ENCODE measurements at regions not wholly inside any gene's neighbourhood (a gene's known extent, or its start where the extent isn't known, plus 50 kb on each side); places are given as distances from the start of the nearest gene placed in this dataset.
"Not testable (repeated sequence)": the region's sequence is repeated elsewhere in the genome, so short reads cannot be mapped to it uniquely, and the experiment has no call there.

- DNase-seq; H3K27me3 ChIP-seq (ENCODE audit: control insufficient read depth in 1 of 2, insufficient read depth in 2 of 2, low read length in 1 of 2); intact Hi-C loops (cut with DNase I); H3K9me3 ChIP-seq (ENCODE audit: control insufficient read depth, low read length); H3K4me3 ChIP-seq (ENCODE audit: low read length in 2 of 2); H3K27ac ChIP-seq (ENCODE audit: low read depth in 1 of 2, low read length in 2 of 2); H3K36me3 ChIP-seq (ENCODE audit: control insufficient read depth in 1 of 2, insufficient read depth in 2 of 2, low read length in 1 of 2); H3K4me1 ChIP-seq (ENCODE audit: control insufficient read depth in 1 of 2, insufficient read depth in 2 of 2, low read length in 2 of 2): not testable (repeated sequence)
- 27% methylated on average over 11 of the region's 11 CpGs for WGBS, 2 donors
- peak; percentile 54 for ATAC-seq (ENCODE audit: low FRiP score)
Observed at GRCh38 chr2:113551637-113552318, 53.3 kb downstream of the FOXD4L1 start.

- DNase-seq; H3K9me3 ChIP-seq (ENCODE audit: control insufficient read depth, low read length); H3K4me3 ChIP-seq (ENCODE audit: low read length in 2 of 2); H3K27ac ChIP-seq (ENCODE audit: low read depth in 1 of 2, low read length in 2 of 2); intact Hi-C loops (cut with DNase I); H3K27me3 ChIP-seq (ENCODE audit: control insufficient read depth in 1 of 2, insufficient read depth in 2 of 2, low read length in 1 of 2); H3K4me1 ChIP-seq (ENCODE audit: control insufficient read depth in 1 of 2, insufficient read depth in 2 of 2, low read length in 2 of 2); ATAC-seq (ENCODE audit: low FRiP score); H3K36me3 ChIP-seq (ENCODE audit: control insufficient read depth in 1 of 2, insufficient read depth in 2 of 2, low read length in 1 of 2): not testable (repeated sequence)
- 67 to 82% methylated on average over 1 to 2 of the region's 2 CpGs for WGBS, 2 donors
Observed at GRCh38 chr2:113559820-113560219, 61.4 kb downstream of the FOXD4L1 start.

DNA sequence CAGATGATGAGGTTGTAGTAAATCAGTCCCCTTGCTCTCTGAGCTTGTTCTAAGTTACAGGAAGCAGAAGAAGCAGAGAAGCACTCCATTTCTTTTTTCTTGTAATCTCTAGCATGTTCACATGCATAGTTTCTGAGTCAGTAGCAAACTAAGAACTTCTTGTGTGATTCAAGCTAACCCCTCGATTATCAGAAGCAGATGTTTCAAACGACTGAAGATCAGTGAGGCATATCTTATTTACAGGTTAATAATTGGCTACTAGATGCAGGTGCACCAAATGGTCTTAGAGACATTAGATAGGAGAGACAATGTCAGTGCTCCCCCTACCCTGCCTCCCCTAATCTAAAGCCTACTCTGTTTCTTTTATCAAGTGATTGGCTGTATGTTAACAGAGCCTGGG is 64.2 kb downstream of the FOXD4L1 start:
- H3K9me3 ChIP-seq (ENCODE audit: control insufficient read depth, low read length); ATAC-seq (ENCODE audit: low FRiP score); intact Hi-C loops (cut with DNase I); H3K27me3 ChIP-seq (ENCODE audit: control insufficient read depth in 1 of 2, insufficient read depth in 2 of 2, low read length in 1 of 2); H3K36me3 ChIP-seq (ENCODE audit: control insufficient read depth in 1 of 2, insufficient read depth in 2 of 2, low read length in 1 of 2); H3K4me1 ChIP-seq (ENCODE audit: control insufficient read depth in 1 of 2, insufficient read depth in 2 of 2, low read length in 2 of 2); DNase-seq; H3K4me3 ChIP-seq (ENCODE audit: low read length in 2 of 2); H3K27ac ChIP-seq (ENCODE audit: low read depth in 1 of 2, low read length in 2 of 2): not testable (repeated sequence)
- 36 to 54% methylated on average over 2 of the region's 2 CpGs for WGBS, 2 donors

- H3K9me3 ChIP-seq (ENCODE audit: control insufficient read depth, low read length); H3K27ac ChIP-seq (ENCODE audit: low read depth in 1 of 2, low read length in 2 of 2); H3K36me3 ChIP-seq (ENCODE audit: control insufficient read depth in 1 of 2, insufficient read depth in 2 of 2, low read length in 1 of 2); ATAC-seq (ENCODE audit: low FRiP score); intact Hi-C loops (cut with DNase I); H3K4me3 ChIP-seq (ENCODE audit: low read length in 2 of 2); DNase-seq; H3K4me1 ChIP-seq (ENCODE audit: control insufficient read depth in 1 of 2, insufficient read depth in 2 of 2, low read length in 2 of 2); H3K27me3 ChIP-seq (ENCODE audit: control insufficient read depth in 1 of 2, insufficient read depth in 2 of 2, low read length in 1 of 2): not testable (repeated sequence)
- WGBS, 2 donors, result 68 to 69% methylated on average over 9 of the region's 12 CpGs
Observed at GRCh38 chr2:113566674-113567480, 60.2 kb upstream of the RABL2A start.

- H3K27ac ChIP-seq (ENCODE audit: low read depth in 1 of 2, low read length in 2 of 2); H3K4me3 ChIP-seq (ENCODE audit: low read length in 2 of 2); H3K27me3 ChIP-seq (ENCODE audit: control insufficient read depth in 1 of 2, insufficient read depth in 2 of 2, low read length in 1 of 2); H3K9me3 ChIP-seq (ENCODE audit: control insufficient read depth, low read length); H3K36me3 ChIP-seq (ENCODE audit: control insufficient read depth in 1 of 2, insufficient read depth in 2 of 2, low read length in 1 of 2); intact Hi-C loops (cut with DNase I); H3K4me1 ChIP-seq (ENCODE audit: control insufficient read depth in 1 of 2, insufficient read depth in 2 of 2, low read length in 2 of 2): not testable (repeated sequence)
- DNase-seq (peak in 1 of 2 donors; percentile 33), ATAC-seq (ENCODE audit: low FRiP score) (peak; percentile 60)
- 60 to 68% methylated on average over 3 of the region's 3 CpGs for WGBS, 2 donors
Observed at GRCh38 chr2:113567481-113567849, 59.6 kb upstream of the RABL2A start.

DNA sequence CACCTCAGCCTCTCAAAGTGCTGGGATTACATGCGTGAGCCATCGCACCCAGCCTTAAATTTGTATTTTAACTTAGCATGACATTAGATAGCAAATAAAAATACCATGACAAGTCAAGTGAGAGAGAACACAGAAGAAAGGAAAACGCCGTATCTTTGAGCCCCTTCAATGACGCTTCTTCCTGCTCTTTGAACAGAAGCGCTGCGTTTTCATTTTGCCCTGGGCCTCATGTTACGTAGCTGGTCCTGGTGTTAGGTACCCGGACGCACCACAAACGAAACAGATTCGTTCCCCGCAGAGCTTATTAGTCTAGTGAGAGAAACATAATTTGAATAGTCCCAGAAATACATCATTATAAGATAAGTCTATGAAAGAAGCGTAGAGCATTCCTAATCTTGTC is 58.8 kb upstream of the RABL2A start:
- H3K4me3 ChIP-seq (ENCODE audit: low read length in 2 of 2); H3K27me3 ChIP-seq (ENCODE audit: control insufficient read depth in 1 of 2, insufficient read depth in 2 of 2, low read length in 1 of 2); H3K27ac ChIP-seq (ENCODE audit: low read depth in 1 of 2, low read length in 2 of 2); H3K9me3 ChIP-seq (ENCODE audit: control insufficient read depth, low read length); ATAC-seq (ENCODE audit: low FRiP score); intact Hi-C loops (cut with DNase I); H3K36me3 ChIP-seq (ENCODE audit: control insufficient read depth in 1 of 2, insufficient read depth in 2 of 2, low read length in 1 of 2); H3K4me1 ChIP-seq (ENCODE audit: control insufficient read depth in 1 of 2, insufficient read depth in 2 of 2, low read length in 2 of 2); DNase-seq: not testable (repeated sequence)
- 92 to 93% methylated on average over 13 to 14 of the region's 14 CpGs for WGBS, 2 donors

DNA sequence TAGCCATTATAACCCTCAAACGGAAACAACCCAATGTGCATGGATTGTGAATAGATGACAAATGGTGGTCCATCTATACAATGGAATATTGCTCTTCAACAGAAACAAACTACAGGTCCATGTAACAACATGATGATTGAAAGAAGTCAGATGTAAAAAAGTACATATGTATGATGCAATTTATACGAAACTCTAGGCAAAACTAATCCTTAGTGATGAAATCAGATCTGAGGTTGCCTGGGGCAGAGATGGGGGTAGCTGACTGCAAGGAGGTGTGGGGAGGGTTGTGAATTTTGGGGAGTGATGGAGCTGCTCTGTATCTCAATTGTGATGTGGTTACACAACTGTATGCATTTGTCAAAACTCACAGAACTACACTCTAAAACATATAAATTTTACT is 57.0 kb upstream of the RABL2A start:
- H3K27ac ChIP-seq (ENCODE audit: low read depth in 1 of 2, low read length in 2 of 2); intact Hi-C loops (cut with DNase I); DNase-seq; H3K4me3 ChIP-seq (ENCODE audit: low read length in 2 of 2); ATAC-seq (ENCODE audit: low FRiP score); H3K4me1 ChIP-seq (ENCODE audit: control insufficient read depth in 1 of 2, insufficient read depth in 2 of 2, low read length in 2 of 2); H3K9me3 ChIP-seq (ENCODE audit: control insufficient read depth, low read length); H3K27me3 ChIP-seq (ENCODE audit: control insufficient read depth in 1 of 2, insufficient read depth in 2 of 2, low read length in 1 of 2); H3K36me3 ChIP-seq (ENCODE audit: control insufficient read depth in 1 of 2, insufficient read depth in 2 of 2, low read length in 1 of 2): not testable (repeated sequence)
- 80 to 84% methylated on average over 1 of the region's 2 CpGs for WGBS, 2 donors

DNA sequence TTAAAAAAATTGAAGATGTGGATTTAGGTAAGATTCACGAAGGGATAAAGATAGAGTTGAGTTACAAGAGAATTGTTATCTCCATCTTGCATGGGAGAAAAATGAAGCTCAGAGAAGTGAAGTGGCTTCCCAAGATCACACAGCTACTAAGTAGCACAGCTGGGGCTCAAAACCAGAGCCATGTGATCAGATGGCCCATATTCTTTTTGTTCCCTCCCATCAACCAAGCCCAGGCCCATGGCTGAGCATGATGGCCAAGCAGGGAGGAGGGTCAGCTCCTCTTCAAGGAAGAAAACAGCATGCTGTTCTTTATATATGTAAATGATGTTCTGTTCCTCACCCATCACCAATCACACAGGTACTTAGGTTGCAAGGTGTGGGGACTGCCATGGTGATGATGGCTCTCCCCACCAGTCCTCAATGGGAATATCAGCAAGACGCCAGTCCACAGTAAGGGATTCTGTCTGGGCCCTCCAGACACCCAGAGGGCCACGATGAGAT is 56.5 kb upstream of the RABL2A start:
- WGBS, 2 donors, result 72 to 73% methylated on average over 3 of the region's 3 CpGs

More for the DNA sequence above, 56.5 kb upstream of the RABL2A start:
- intact Hi-C loops (cut with DNase I); H3K27ac ChIP-seq (ENCODE audit: low read depth in 1 of 2, low read length in 2 of 2); ATAC-seq (ENCODE audit: low FRiP score); H3K27me3 ChIP-seq (ENCODE audit: control insufficient read depth in 1 of 2, insufficient read depth in 2 of 2, low read length in 1 of 2); H3K36me3 ChIP-seq (ENCODE audit: control insufficient read depth in 1 of 2, insufficient read depth in 2 of 2, low read length in 1 of 2); DNase-seq; H3K4me1 ChIP-seq (ENCODE audit: control insufficient read depth in 1 of 2, insufficient read depth in 2 of 2, low read length in 2 of 2); H3K4me3 ChIP-seq (ENCODE audit: low read length in 2 of 2); H3K9me3 ChIP-seq (ENCODE audit: control insufficient read depth, low read length): not testable (repeated sequence)

Data from aorta (tissue), 5 donors.